Ishikawa (cell line): ENCODE measurements at regions not wholly inside any gene's neighbourhood (a gene's known extent, or its start where the extent isn't known, plus 50 kb on each side); places are given as distances from the start of the nearest gene placed in this dataset.

ENCODE experiments used
- CREB1 ChIP-seq: IDR thresholded peaks from 2 replicates; pipeline ENCODE4 v1.6.1; 2012; ENCODE audit warnings: low read depth
- EP300 ChIP-seq: IDR thresholded peaks from 2 replicates; pipeline ENCODE4 v1.6.1; 2012; ENCODE audit warnings: borderline replicate concordance
- FOXM1 ChIP-seq: IDR thresholded peaks from 2 replicates; pipeline ENCODE4 v1.6.1; 2012; ENCODE audit warnings: low read depth, borderline replicate concordance
- TAF1 ChIP-seq: IDR thresholded peaks from 2 replicates; pipeline ENCODE4 v1.6.1; 2012; ENCODE audit warnings: low read depth, mild to moderate bottlenecking
- YY1 ChIP-seq: IDR thresholded peaks from 2 replicates; pipeline ENCODE4 v1.6.1; 2012; ENCODE audit warnings: low read depth
- TF ChIP-seq, protein P1 (sequence below): IDR thresholded peaks from 2 replicates; pipeline ENCODE4 v1.6.1; 2012; ENCODE audit warnings: low read depth, mild to moderate bottlenecking
- TF ChIP-seq, protein P2 (sequence below): IDR thresholded peaks from 2 replicates; pipeline ENCODE4 v1.6.1; 2012

- TF ChIP-seq FOXM1 (no peak), EP300 (no peak), CREB1 (no peak), TAF1 (no peak), YY1 (no peak)
- TF ChIP-seq, protein P1, sequence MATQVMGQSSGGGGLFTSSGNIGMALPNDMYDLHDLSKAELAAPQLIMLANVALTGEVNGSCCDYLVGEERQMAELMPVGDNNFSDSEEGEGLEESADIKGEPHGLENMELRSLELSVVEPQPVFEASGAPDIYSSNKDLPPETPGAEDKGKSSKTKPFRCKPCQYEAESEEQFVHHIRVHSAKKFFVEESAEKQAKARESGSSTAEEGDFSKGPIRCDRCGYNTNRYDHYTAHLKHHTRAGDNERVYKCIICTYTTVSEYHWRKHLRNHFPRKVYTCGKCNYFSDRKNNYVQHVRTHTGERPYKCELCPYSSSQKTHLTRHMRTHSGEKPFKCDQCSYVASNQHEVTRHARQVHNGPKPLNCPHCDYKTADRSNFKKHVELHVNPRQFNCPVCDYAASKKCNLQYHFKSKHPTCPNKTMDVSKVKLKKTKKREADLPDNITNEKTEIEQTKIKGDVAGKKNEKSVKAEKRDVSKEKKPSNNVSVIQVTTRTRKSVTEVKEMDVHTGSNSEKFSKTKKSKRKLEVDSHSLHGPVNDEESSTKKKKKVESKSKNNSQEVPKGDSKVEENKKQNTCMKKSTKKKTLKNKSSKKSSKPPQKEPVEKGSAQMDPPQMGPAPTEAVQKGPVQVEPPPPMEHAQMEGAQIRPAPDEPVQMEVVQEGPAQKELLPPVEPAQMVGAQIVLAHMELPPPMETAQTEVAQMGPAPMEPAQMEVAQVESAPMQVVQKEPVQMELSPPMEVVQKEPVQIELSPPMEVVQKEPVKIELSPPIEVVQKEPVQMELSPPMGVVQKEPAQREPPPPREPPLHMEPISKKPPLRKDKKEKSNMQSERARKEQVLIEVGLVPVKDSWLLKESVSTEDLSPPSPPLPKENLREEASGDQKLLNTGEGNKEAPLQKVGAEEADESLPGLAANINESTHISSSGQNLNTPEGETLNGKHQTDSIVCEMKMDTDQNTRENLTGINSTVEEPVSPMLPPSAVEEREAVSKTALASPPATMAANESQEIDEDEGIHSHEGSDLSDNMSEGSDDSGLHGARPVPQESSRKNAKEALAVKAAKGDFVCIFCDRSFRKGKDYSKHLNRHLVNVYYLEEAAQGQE, result no peak
- TF ChIP-seq, protein P2, sequence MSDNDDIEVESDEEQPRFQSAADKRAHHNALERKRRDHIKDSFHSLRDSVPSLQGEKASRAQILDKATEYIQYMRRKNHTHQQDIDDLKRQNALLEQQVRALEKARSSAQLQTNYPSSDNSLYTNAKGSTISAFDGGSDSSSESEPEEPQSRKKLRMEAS, result no peak
These were observed 88.7 kb upstream of the PGRMC2 start for GRCh38 chr4:128376303-128376702.
